Neutrophil (primary cell): ENCODE measurements at regions not wholly inside any gene's neighbourhood (a gene's known extent, or its start where the extent isn't known, plus 50 kb on each side); places are given as distances from the start of the nearest gene placed in this dataset.

Experiments
- H3K27ac ChIP-seq: fragments of 200-600 bp; sonication (generic); 2 replicates; pipeline ENCODE4 v1.5.1; 2016; ENCODE audit warnings: mild to moderate bottlenecking, moderate library complexity
- H3K27me3 ChIP-seq: fragments of 200-600 bp; sonication (generic); 2 replicates; pipeline ENCODE4 v1.6.0; 2016; ENCODE audit warnings: mild to moderate bottlenecking
- H3K36me3 ChIP-seq: fragments of 200-600 bp; sonication (generic); 2 replicates; pipeline ENCODE4 v1.5.1; 2017
- H3K4me1 ChIP-seq, 2 experiments: fragments of 200-600 bp in 1 of 2; sonication (generic) in 1 of 2; 1 replicate in 1 of 2; 2 replicates in 1 of 2; pipeline versions ENCODE4 v1.5.1 to v1.6.1; 2013 to 2016; ENCODE audit warnings: low read depth in 1 of 2, low read length in 1 of 2, mild to moderate bottlenecking in 1 of 2, moderate library complexity in 1 of 2; ENCODE audit not compliant: control insufficient read depth in 1 of 2, insufficient read depth in 1 of 2
- H3K4me3 ChIP-seq, 2 experiments: fragments of 200-600 bp in 1 of 2; sonication (generic) in 1 of 2; 1 replicate in 1 of 2; 2 replicates in 1 of 2; pipeline ENCODE4 v1.5.1; 2013 to 2016; ENCODE audit warnings: low read depth in 1 of 2, low read length in 1 of 2, mild to moderate bottlenecking in 1 of 2, moderate library complexity in 1 of 2
- H3K9me3 ChIP-seq: fragments of 200-600 bp; sonication (generic); 2 replicates; pipeline ENCODE4 v1.5.1; 2016
- CTCF ChIP-seq: fragments of 200-600 bp; sonication (generic); IDR thresholded peaks from 2 replicates; pipeline ENCODE4 v1.5.1; 2016; ENCODE audit warnings: antibody characterized with exemption

- H3K4me1 ChIP-seq = no peaks in the 10 kb centered on the region
- H3K36me3 ChIP-seq = no peaks in the 10 kb centered on the region
- no peak for TF ChIP-seq CTCF
- H3K4me3 ChIP-seq = no peak overlapping the region
- H3K27ac ChIP-seq = no peak overlapping the region
- no peaks in the 10 kb centered on the region for H3K27me3 ChIP-seq
- no peaks in the 10 kb centered on the region for H3K9me3 ChIP-seq
These were observed 57.7 kb upstream of the CARD18 start for GRCh38 chr11:105197071-105197815.

GRCh38 chr11:105193260-105193659 lies 53.7 kb upstream of the CARD18 start:
- no peaks in the 10 kb centered on the region for H3K36me3 ChIP-seq
- H3K4me3 ChIP-seq = no peak overlapping the region
- H3K4me1 ChIP-seq = peaks cover 28 to 29% of the 10 kb centered on the region in 2 experiments
- no peak overlapping the region for H3K27ac ChIP-seq
- TF ChIP-seq CTCF = no peak
- H3K27me3 ChIP-seq = no peaks in the 10 kb centered on the region
- H3K9me3 ChIP-seq = no peaks in the 10 kb centered on the region

GRCh38 chr11:105192115-105192514 lies 52.5 kb upstream of the CARD18 start:
- no peak overlapping the region for H3K4me3 ChIP-seq
- no peaks in the 10 kb centered on the region for H3K36me3 ChIP-seq
- H3K27me3 ChIP-seq = no peaks in the 10 kb centered on the region

GRCh38 chr11:105189581-105189980 lies 50.0 kb upstream of the CARD18 start:
- Histone ChIP-seq H3K4me3 (peak overlapping the region in 1 of 2 experiments; percentile 35), H3K36me3 (no peaks in the 10 kb centered on the region), H3K4me1 (peaks cover 28 to 32% of the 10 kb centered on the region in 2 experiments), H3K27ac (peak overlapping the region; percentile 85), H3K27me3 (no peaks in the 10 kb centered on the region), H3K9me3 (no peaks in the 10 kb centered on the region)
- no peak for TF ChIP-seq CTCF

More at GRCh38 chr11:105192115-105192514, 52.5 kb upstream of the CARD18 start:
- Histone ChIP-seq H3K4me1 (peaks cover 28 to 29% of the 10 kb centered on the region in 2 experiments), H3K9me3 (no peaks in the 10 kb centered on the region), H3K27ac (no peak overlapping the region)
- TF ChIP-seq CTCF = no peak
